ENCODE measurements at regions not wholly inside any gene's neighbourhood (a gene's known extent, or its start where the extent isn't known, plus 50 kb on each side); places are given as distances from the start of the nearest gene placed in this dataset.
"Not testable (repeated sequence)": the region's sequence is repeated elsewhere in the genome, so short reads cannot be mapped to it uniquely, and the experiment has no call there.

GRCh38 chr15:72847806-72848205, 64.2 kb upstream of the ADPGK start:
- Histone ChIP-seq H3K9me2 (replicated peaks; ENCODE audit: insufficient read depth) (no peaks in the 10 kb centered on the region), H3K27me3 (no peaks in the 10 kb centered on the region), H2AFZ (no peak overlapping the region), H3K36me3 (replicated peaks; ENCODE audit: insufficient read depth, low read depth) (no peaks in the 10 kb centered on the region), H3K9me3 (ENCODE audit: low read depth) (no peaks in the 10 kb centered on the region), H3K79me2 (no peaks in the 10 kb centered on the region), H3K4me2 (no peak overlapping the region), H3K27ac (no peak overlapping the region), H3K4me1 (ENCODE audit: insufficient read depth) (no peaks in the 10 kb centered on the region), H4K20me1 (ENCODE audit: insufficient read depth, poor library complexity, severe bottlenecking) (no peaks in the 10 kb centered on the region), H3K4me3 (no peak overlapping the region)
- no peak for TF ChIP-seq EZH2phosphoT487 (IDR thresholded peaks at IDR 0.05; ENCODE audit: low read depth, severe bottlenecking, unreplicated experiment)
- no peak for TF ChIP-seq EZH2 (IDR thresholded peaks at IDR 0.05; ENCODE audit: borderline replicate concordance)
- TF ChIP-seq CTCF (IDR thresholded peaks at IDR 0.05; ENCODE audit: poor library complexity) = no peak
- no peak for DNase-seq (ENCODE audit: low spot score)
- WGBS (ENCODE audit: low lambda C conversion rate, missing lambda C conversion rate) = 62% methylated on average over 3 of the region's 3 CpGs

GRCh38 chr15:72847033-72847432, 63.5 kb upstream of the ADPGK start:
- Histone ChIP-seq H4K20me1 (ENCODE audit: insufficient read depth, poor library complexity, severe bottlenecking) (no peaks in the 10 kb centered on the region), H3K4me1 (ENCODE audit: insufficient read depth) (no peaks in the 10 kb centered on the region)
- WGBS (ENCODE audit: low lambda C conversion rate, missing lambda C conversion rate) = 71% methylated on average over 4 of the region's 4 CpGs

GRCh38 chr15:72845981-72846383, 62.4 kb upstream of the ADPGK start:
- TF ChIP-seq EZH2phosphoT487 (IDR thresholded peaks at IDR 0.05; ENCODE audit: low read depth, severe bottlenecking, unreplicated experiment) = no peak
- no peak for TF ChIP-seq CTCF (IDR thresholded peaks at IDR 0.05; ENCODE audit: poor library complexity)
- TF ChIP-seq EZH2 (IDR thresholded peaks at IDR 0.05; ENCODE audit: borderline replicate concordance) = no peak
- H4K20me1 ChIP-seq (ENCODE audit: insufficient read depth, poor library complexity, severe bottlenecking) = no peaks in the 10 kb centered on the region
- H3K4me2 ChIP-seq = no peak overlapping the region
- H3K9me2 ChIP-seq (replicated peaks; ENCODE audit: insufficient read depth) = no peaks in the 10 kb centered on the region
- no peaks in the 10 kb centered on the region for H3K36me3 ChIP-seq (replicated peaks; ENCODE audit: insufficient read depth, low read depth)
- no peak overlapping the region for H3K4me3 ChIP-seq
- DNase-seq (ENCODE audit: low spot score) = no peak
- no peak overlapping the region for H2AFZ ChIP-seq
- no peak overlapping the region for H3K27ac ChIP-seq
- no peaks in the 10 kb centered on the region for H3K9me3 ChIP-seq (ENCODE audit: low read depth)
- peaks cover 2% of the 10 kb centered on the region for H3K27me3 ChIP-seq
- no peaks in the 10 kb centered on the region for H3K4me1 ChIP-seq (ENCODE audit: insufficient read depth)
- H3K79me2 ChIP-seq = no peaks in the 10 kb centered on the region

More at GRCh38 chr15:72847033-72847432, 63.5 kb upstream of the ADPGK start:
- H3K79me2 ChIP-seq = no peaks in the 10 kb centered on the region
- no peak overlapping the region for H3K4me3 ChIP-seq
- no peak for DNase-seq (ENCODE audit: low spot score)
- no peaks in the 10 kb centered on the region for H3K9me3 ChIP-seq (ENCODE audit: low read depth)
- no peak overlapping the region for H3K27ac ChIP-seq
- no peaks in the 10 kb centered on the region for H3K27me3 ChIP-seq
- no peaks in the 10 kb centered on the region for H3K36me3 ChIP-seq (replicated peaks; ENCODE audit: insufficient read depth, low read depth)
- no peaks in the 10 kb centered on the region for H3K9me2 ChIP-seq (replicated peaks; ENCODE audit: insufficient read depth)
- TF ChIP-seq CTCF (IDR thresholded peaks at IDR 0.05; ENCODE audit: poor library complexity) = no peak
- no peak for TF ChIP-seq EZH2 (IDR thresholded peaks at IDR 0.05; ENCODE audit: borderline replicate concordance)
- no peak for TF ChIP-seq EZH2phosphoT487 (IDR thresholded peaks at IDR 0.05; ENCODE audit: low read depth, severe bottlenecking, unreplicated experiment)
- no peak overlapping the region for H2AFZ ChIP-seq
- H3K4me2 ChIP-seq = no peak overlapping the region

- Histone ChIP-seq H2AFZ (no peak overlapping the region), H3K4me2 (no peak overlapping the region), H3K36me3 (replicated peaks; ENCODE audit: insufficient read depth, low read depth) (no peaks in the 10 kb centered on the region), H3K27ac (no peak overlapping the region), H3K4me3 (no peak overlapping the region), H3K9me2 (replicated peaks; ENCODE audit: insufficient read depth) (no peaks in the 10 kb centered on the region), H3K27me3 (peaks cover 3% of the 10 kb centered on the region), H4K20me1 (ENCODE audit: insufficient read depth, poor library complexity, severe bottlenecking) (no peaks in the 10 kb centered on the region), H3K79me2 (no peaks in the 10 kb centered on the region), H3K9me3 (ENCODE audit: low read depth) (no peaks in the 10 kb centered on the region), H3K4me1 (ENCODE audit: insufficient read depth) (no peaks in the 10 kb centered on the region)
- TF ChIP-seq EZH2phosphoT487 (IDR thresholded peaks at IDR 0.05; ENCODE audit: low read depth, severe bottlenecking, unreplicated experiment) (no peak), EZH2 (IDR thresholded peaks at IDR 0.05; ENCODE audit: borderline replicate concordance) (no peak), CTCF (IDR thresholded peaks at IDR 0.05; ENCODE audit: poor library complexity) (no peak)
- DNase-seq (ENCODE audit: low spot score) = no peak
- WGBS (ENCODE audit: low lambda C conversion rate, missing lambda C conversion rate) = 100% methylated on average over 1 of the region's 1 CpG
Observed at GRCh38 chr15:72844067-72844466, 60.5 kb upstream of the ADPGK start.

GRCh38 chr15:72843340-72843739, 59.8 kb upstream of the ADPGK start:
- H3K4me1 ChIP-seq (ENCODE audit: insufficient read depth); H3K36me3 ChIP-seq (replicated peaks; ENCODE audit: insufficient read depth, low read depth); H3K4me2 ChIP-seq; H3K27me3 ChIP-seq; H3K9me3 ChIP-seq (ENCODE audit: low read depth); H4K20me1 ChIP-seq (ENCODE audit: insufficient read depth, poor library complexity, severe bottlenecking); H3K4me3 ChIP-seq; H3K9me2 ChIP-seq (replicated peaks; ENCODE audit: insufficient read depth); H3K79me2 ChIP-seq; H2AFZ ChIP-seq; H3K27ac ChIP-seq; DNase-seq (ENCODE audit: low spot score): not testable (repeated sequence)
- 93% methylated on average over 4 of the region's 4 CpGs for WGBS (ENCODE audit: low lambda C conversion rate, missing lambda C conversion rate)

Data from hepatocyte (in vitro differentiated cells).